T-helper 2 cell treated with Interferon-gamma antibody and Interleukin-4, amounts not matched to agents 100 ng/mL and 5 ng/mL, for 36 hours (primary cell): ENCODE measurements at regions not wholly inside any gene's neighbourhood (a gene's known extent, or its start where the extent isn't known, plus 50 kb on each side); places are given as distances from the start of the nearest gene placed in this dataset.

ENCODE experiments used
- intact Hi-C: fragments of 100-400 bp; cut with micrococcal nuclease; formaldehyde crosslinking; loops from one replicate; pipeline ENCODE4 v1.15.1; 2023

DNA sequence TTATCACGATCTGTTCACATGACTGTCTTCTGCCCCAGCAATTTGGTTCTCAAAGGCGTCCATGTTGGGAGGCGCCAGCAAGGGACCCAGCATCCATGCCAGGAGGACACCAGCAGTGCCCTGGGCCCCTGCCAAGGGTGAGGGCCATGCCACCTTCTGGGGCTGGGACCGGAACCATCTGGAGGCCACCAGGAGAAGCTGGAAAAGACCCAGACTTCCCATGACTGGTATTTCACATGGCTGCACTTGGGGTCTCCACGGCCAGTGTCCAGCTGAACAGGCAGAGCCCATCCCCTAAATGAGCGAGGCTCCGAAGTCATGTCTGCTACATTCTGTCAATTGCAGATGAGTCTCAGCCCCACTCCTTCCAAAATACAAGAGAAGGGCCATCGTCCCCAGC is 306.8 kb upstream of the HS6ST1 start:
- intact Hi-C loops: no loop called here

- intact Hi-C loops: no loop called here
Observed at GRCh38 chr2:128625963-128626759, 307.5 kb upstream of the HS6ST1 start.

- intact Hi-C loops: no loop called here
Observed at GRCh38 chr2:128626760-128627511, 308.3 kb upstream of the HS6ST1 start.

DNA sequence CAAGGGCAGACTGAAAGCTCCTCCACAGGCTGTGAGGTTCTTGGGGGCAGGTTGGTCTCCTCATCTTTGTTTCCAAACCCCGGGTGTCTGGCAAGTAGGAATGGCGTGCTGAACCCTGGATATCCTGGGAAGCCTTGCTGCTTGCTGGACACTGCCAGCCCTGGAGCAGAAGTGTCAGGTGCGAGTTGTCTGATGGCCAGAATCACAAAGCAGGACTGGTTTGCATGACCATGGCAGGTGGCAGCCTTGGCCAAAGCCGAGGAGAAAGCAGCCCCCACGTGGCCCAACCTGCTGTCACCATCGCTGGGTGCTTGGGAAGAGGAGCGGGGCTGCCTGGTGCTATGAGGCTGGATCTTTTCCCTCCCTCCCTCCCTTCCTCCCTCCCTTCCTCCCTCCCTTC is 309.5 kb upstream of the HS6ST1 start:
- intact Hi-C loops: no loop called here

DNA sequence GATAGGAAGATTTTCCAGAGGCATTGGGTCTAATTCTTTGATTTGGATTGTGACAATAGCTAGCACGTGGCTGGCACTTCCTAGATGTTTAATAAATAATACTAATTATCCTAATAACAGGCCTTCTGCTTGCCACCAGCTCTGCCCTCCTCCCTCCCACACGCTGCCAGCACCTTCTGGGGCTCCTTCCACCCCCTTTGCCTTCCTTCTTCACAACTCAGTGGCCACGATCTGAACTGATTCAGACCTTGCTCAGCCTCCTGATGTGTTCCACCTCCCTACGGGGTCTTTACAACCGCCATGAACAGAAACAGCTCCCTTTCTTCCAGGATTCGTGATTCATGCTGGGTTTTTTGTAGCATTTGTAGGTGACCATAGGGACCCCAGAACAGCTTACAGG is 310.3 kb upstream of the HS6ST1 start:
- intact Hi-C loops: no loop called here

DNA sequence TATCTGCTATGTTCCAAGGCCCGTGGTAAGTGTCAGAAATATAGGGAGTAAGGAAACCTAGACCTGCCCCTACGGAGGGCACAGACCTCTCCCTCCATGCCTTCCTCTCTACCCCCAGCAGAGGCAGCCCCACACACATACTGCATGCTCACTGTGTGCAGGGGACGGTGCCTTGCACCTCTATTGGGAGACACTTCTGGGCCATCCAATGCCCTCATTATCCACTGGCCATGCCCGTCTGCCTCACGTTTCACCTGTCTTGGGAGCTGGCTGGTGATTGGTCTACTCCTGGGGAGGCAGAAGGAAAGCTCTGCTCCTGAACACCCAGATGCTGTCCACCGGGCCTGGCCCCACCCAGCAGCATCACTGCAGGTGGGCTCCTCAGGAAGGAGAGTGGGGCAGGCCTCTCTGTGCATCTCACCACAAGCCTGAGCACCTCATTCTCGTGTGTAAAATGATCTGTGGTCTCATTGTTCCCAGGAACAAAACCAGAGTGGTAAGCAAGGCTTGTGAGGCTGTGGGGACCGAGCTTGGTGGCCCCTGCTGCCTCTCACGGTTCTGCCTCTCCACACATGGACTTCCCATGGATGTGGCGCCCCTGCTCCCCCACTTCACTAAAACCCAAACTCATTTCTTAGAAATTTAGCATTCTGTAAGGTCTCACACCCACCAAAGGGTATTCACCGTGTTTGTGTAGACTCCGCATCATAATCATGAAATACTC is 312.5 kb upstream of the HS6ST1 start:
- intact Hi-C loops: no loop called here

GRCh38 chr2:128631698-128632500 is 313.2 kb upstream of the HS6ST1 start:
- intact Hi-C loops: no loop called here

DNA sequence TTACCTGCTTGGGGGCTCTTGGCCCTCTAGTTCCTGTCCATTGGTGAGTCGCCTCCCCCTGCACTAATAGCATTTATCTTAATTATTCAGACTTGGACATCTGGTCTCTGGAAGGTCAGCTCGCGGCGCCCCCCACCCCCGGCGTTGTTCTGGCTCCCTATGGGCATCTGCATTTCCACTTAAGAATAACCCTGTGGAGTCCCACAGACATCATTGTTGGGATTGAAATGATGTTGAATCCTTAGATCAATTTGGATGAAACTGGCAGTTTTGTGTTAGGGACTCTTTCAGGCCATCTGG is 313.8 kb upstream of the HS6ST1 start:
- intact Hi-C loops: no loop called here

GRCh38 chr2:128633501-128633900 is 314.8 kb upstream of the HS6ST1 start:
- intact Hi-C loops: no loop called here

DNA sequence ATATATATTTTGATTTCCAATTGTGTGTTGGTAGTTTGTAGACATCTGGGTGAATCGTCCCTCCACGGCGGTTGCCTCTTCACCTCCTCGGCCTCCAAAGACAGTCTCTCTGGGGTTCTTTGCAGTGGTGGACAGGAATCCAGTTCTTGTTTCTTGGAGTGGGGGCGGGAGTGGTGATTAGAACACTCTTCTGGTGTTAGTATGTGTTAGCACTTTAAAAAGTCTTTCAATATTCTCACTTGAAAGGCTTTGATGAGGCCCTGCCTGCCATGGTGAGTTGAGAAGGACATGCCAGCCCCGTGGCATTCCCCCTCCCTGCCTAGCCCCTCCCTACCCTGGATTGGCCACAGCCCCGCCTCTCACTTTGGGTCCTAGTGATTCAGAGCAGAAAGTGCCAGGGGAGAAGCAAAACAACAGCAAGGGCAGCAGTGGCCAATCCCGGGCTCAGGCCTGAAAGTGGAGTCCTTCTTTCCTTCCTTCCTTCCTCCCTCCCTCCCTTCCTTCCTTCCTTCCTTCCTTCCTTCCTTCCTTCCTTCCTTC is 316.8 kb upstream of the HS6ST1 start:
- intact Hi-C loops: no loop called here

- intact Hi-C loops: no loop called here
Observed at GRCh38 chr2:128636802-128637147, 318.1 kb upstream of the HS6ST1 start.

DNA sequence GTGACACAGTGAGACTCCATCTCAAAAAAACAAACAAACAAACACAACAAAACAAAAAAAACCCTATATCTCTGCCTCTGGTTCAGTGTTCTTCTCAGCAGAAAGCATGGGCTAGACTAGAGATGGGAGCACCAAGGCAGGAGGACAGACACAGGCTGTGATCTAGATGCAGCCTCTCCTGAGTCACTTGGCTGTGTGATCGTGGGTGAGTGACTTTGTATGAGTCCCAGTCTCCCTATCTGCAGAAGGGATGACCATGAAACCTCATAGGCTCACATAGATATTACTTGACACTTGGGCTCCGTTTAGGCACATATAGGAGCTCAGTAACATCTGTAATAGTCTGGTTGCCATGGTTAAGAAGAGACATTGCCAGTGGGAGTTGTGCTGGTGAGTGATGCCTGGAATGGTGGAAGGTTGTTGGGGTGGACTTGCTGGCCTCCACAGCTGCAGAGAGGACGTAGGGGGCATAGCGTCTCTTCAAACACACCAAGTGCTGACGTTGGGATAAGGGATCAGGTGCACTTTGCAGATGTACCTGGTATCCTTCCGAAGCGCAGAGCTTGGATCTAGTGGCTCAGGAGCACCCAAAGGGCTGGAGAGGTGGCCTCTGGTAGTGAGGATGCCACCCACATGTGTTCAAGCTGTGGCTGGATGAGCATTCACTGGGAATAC is 318.9 kb upstream of the HS6ST1 start:
- intact Hi-C loops: no loop called here

- intact Hi-C loops: no loop called here
Observed at GRCh38 chr2:128638341-128639119, 319.9 kb upstream of the HS6ST1 start.

- intact Hi-C loops: no loop called here
Observed at GRCh38 chr2:128639120-128639477, 320.4 kb upstream of the HS6ST1 start.

DNA sequence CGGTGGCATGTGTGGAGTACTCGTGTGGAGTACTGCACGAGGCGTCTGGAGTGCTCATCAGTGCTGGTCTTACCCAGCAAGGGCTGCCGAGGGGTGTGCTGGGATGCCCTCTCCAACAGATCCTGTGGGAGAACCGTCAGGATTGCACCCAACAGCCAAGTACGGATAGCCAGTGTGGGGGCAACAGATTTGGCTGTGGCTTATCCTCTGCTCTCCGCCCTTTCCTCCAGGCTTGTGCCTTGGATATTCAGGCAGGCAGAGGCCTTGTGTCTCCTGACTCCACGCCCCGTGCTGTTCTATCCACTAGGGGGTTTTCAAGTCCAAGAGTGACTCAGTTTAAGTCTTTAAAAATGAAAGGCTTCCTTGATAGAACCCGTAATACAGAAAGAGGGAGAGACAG is 321.0 kb upstream of the HS6ST1 start:
- intact Hi-C loops: no loop called here

GRCh38 chr2:128640166-128640844 is 321.6 kb upstream of the HS6ST1 start:
- intact Hi-C loops: no loop called here

DNA sequence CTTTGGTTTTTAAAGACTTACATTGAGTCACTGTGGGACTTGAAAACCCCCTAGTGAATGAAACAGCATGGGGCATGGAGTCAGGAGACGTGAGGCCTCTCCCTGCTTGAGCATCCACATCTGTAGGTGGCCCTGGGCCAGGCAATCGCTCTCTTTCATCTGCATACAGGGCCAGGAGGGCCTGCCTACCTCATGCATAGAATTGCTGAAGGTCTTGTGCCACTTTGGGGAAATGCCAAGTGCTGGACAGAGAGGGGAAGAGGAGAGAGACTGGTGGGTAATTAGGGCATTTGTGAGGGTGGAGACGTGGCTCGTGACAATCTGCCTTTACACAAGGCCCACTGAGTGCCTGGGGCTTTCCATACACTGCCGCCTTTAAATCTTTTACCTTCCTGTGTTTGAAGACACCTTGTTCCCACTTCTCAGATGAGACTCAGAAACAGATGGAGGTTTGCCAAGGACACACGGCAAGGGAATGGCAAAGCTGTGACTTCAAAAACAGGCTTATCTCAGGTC is 322.2 kb upstream of the HS6ST1 start:
- intact Hi-C loops: no loop called here

DNA sequence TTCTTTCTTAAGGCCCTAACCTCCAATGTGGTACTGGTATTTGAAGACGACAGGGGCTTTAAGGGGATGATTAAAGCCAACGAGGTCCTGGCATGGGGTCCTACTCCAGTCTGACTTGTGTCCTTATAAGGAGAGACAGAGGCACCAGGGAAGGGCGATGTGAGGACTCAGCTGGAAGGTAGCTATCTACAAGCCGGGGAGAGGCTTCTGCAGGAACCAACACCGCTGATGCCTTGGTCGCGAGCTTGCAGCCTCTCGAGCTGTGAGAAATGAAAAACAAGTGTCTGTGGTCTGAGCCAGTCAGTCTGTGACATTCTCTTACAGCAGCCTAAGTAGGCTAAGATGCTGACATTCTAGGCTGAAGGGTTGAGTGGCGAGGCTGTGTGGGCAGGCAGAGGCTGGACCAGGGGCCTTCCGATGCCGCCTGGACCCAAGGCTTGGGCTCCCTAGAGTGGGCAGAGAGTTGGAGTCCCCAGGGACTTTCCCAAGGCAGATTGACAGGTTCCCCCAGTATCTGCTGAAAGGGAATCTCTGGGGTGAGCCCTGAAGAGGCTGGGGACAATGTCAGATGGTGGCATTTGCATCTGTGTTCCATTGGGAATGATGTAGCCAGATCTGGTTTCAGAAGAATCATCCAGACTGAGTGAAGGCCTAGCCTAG is 322.9 kb upstream of the HS6ST1 start:
- intact Hi-C loops: no loop called here

- intact Hi-C loops: no loop called here
Observed at GRCh38 chr2:128642316-128642715, 323.6 kb upstream of the HS6ST1 start.
